Smooth muscle cell (in vitro differentiated cells): ENCODE measurements at regions not wholly inside any gene's neighbourhood (a gene's known extent, or its start where the extent isn't known, plus 50 kb on each side); places are given as distances from the start of the nearest gene placed in this dataset.

Experiments used
- DNase-seq: peaks from one replicate; lab custom pipeline; 2025; ENCODE audit not compliant: unreplicated experiment; lab: John Stamatoyannopoulos, UW
- H2AFZ ChIP-seq: fragments of 200-600 bp; sonication (generic); 2 replicates; pipeline ENCODE4 v1.6.0; 2016; ENCODE audit warnings: antibody characterized with exemption, low read depth, mild to moderate bottlenecking
- H3F3A ChIP-seq: fragments of 200-600 bp; sonication (generic); 2 replicates; pipeline ENCODE4 v1.6.0; 2017; ENCODE audit warnings: antibody characterized with exemption, low read depth
- H3K27ac ChIP-seq: fragments of 200-600 bp; sonication (generic); 2 replicates; pipeline ENCODE4 v1.5.1; 2016; ENCODE audit warnings: low read depth, mild to moderate bottlenecking
- H3K27me3 ChIP-seq: fragments of 200-600 bp; sonication (generic); 2 replicates; pipeline ENCODE4 v1.6.1; 2016; ENCODE audit warnings: low read depth, mild to moderate bottlenecking
- H3K36me3 ChIP-seq: fragments of 200-600 bp; sonication (generic); 2 replicates; pipeline ENCODE4 v1.5.1; 2016; ENCODE audit warnings: low read depth
- H3K4me1 ChIP-seq: fragments of 200-600 bp; sonication (generic); 2 replicates; pipeline ENCODE4 v1.5.1; 2016; ENCODE audit warnings: low read depth
- H3K4me2 ChIP-seq: fragments of 200-600 bp; sonication (generic); 2 replicates; pipeline ENCODE4 v1.6.0; 2016; ENCODE audit warnings: mild to moderate bottlenecking
- H3K4me3 ChIP-seq: fragments of 200-600 bp; sonication (generic); 2 replicates; pipeline ENCODE4 v1.5.1; 2016; ENCODE audit warnings: mild to moderate bottlenecking
- H3K79me2 ChIP-seq: fragments of 200-600 bp; sonication (generic); 2 replicates; pipeline ENCODE4 v1.6.0; 2016; ENCODE audit warnings: low read depth, mild to moderate bottlenecking
- H3K9ac ChIP-seq: fragments of 200-600 bp; sonication (generic); 2 replicates; pipeline ENCODE4 v1.6.0; 2016; ENCODE audit warnings: low read depth
- H3K9me3 ChIP-seq: fragments of 200-600 bp; sonication (generic); replicated peaks from 2 replicates; pipeline ENCODE4 v1.5.1; 2016; ENCODE audit warnings: low read depth
- H4K20me1 ChIP-seq: fragments of 200-600 bp; sonication (generic); 2 replicates; pipeline ENCODE4 v1.6.0; 2016; ENCODE audit warnings: low read depth
- CTCF ChIP-seq: fragments of 200-600 bp; sonication (generic); IDR thresholded peaks from 2 replicates; pipeline ENCODE4 v1.5.1; 2017; ENCODE audit warnings: borderline replicate concordance, mild to moderate bottlenecking, antibody characterized with exemption; ENCODE audit not compliant: insufficient read depth, poor library complexity, severe bottlenecking
- WGBS: methylation state at CpG from one replicate; pipeline ENCODE4 v1.1.7; 2016; ENCODE audit warnings: low lambda C conversion rate; 5-methylcytosine and 5-hydroxymethylcytosine counted together

- Histone ChIP-seq H3K4me2 (no peak overlapping the region), H3K4me1 (no peaks in the 10 kb centered on the region), H3K27ac (no peak overlapping the region), H2AFZ (no peak overlapping the region), H3K9ac (no peak overlapping the region), H3K79me2 (no peaks in the 10 kb centered on the region), H3F3A (no peaks in the 10 kb centered on the region), H4K20me1 (no peaks in the 10 kb centered on the region), H3K27me3 (no peaks in the 10 kb centered on the region), H3K9me3 (no peaks in the 10 kb centered on the region), H3K36me3 (no peaks in the 10 kb centered on the region), H3K4me3 (no peak overlapping the region)
- no peak for DNase-seq
- 67% methylated on average over 2 of the region's 2 CpGs for WGBS
- no peak for TF ChIP-seq CTCF
Observed at GRCh38 chrX:15059474-15059873, 186.3 kb downstream of the MOSPD2 start.

- no peaks in the 10 kb centered on the region for H3K79me2 ChIP-seq
- H3F3A ChIP-seq, result no peaks in the 10 kb centered on the region
- H3K27ac ChIP-seq, result no peak overlapping the region
- no peak overlapping the region for H3K9ac ChIP-seq
- H3K4me2 ChIP-seq, result no peak overlapping the region
- no peak overlapping the region for H2AFZ ChIP-seq
- no peak overlapping the region for H3K4me3 ChIP-seq
- H3K27me3 ChIP-seq, result no peaks in the 10 kb centered on the region
- DNase-seq, result no peak
- H3K4me1 ChIP-seq, result no peaks in the 10 kb centered on the region
- no peaks in the 10 kb centered on the region for H3K36me3 ChIP-seq
- no peaks in the 10 kb centered on the region for H3K9me3 ChIP-seq
- no peaks in the 10 kb centered on the region for H4K20me1 ChIP-seq
- TF ChIP-seq CTCF, result no peak
- 87% methylated on average over 2 of the region's 2 CpGs for WGBS
Observed at GRCh38 chrX:15056044-15056443, 182.8 kb downstream of the MOSPD2 start.

- Histone ChIP-seq H3K27ac (no peak overlapping the region), H3K9ac (no peak overlapping the region), H3K4me3 (no peak overlapping the region), H2AFZ (no peak overlapping the region), H3K79me2 (no peaks in the 10 kb centered on the region), H3F3A (no peaks in the 10 kb centered on the region), H3K36me3 (no peaks in the 10 kb centered on the region), H3K4me1 (no peaks in the 10 kb centered on the region), H3K27me3 (no peaks in the 10 kb centered on the region), H3K4me2 (no peak overlapping the region), H4K20me1 (no peaks in the 10 kb centered on the region), H3K9me3 (no peaks in the 10 kb centered on the region)
- DNase-seq, result no peak
- 62% methylated on average over 3 of the region's 3 CpGs for WGBS
- TF ChIP-seq CTCF, result no peak
Observed at GRCh38 chrX:15055146-15055930, 182.1 kb downstream of the MOSPD2 start.

GRCh38 chrX:15050395-15050794 lies 177.2 kb downstream of the MOSPD2 start:
- no peaks in the 10 kb centered on the region for H4K20me1 ChIP-seq
- DNase-seq, result no peak
- 87% methylated on average over 5 of the region's 5 CpGs for WGBS

More at GRCh38 chrX:15050395-15050794, 177.2 kb downstream of the MOSPD2 start:
- Histone ChIP-seq H3K9ac (no peak overlapping the region), H3K27ac (no peak overlapping the region), H2AFZ (no peak overlapping the region), H3K4me1 (no peaks in the 10 kb centered on the region), H3F3A (no peaks in the 10 kb centered on the region), H3K4me2 (no peak overlapping the region), H3K27me3 (no peaks in the 10 kb centered on the region), H3K9me3 (no peaks in the 10 kb centered on the region), H3K36me3 (no peaks in the 10 kb centered on the region), H3K79me2 (no peaks in the 10 kb centered on the region), H3K4me3 (no peak overlapping the region)
- no peak for TF ChIP-seq CTCF
